Astrocyte (in vitro differentiated cells and primary cell): ENCODE measurements at regions not wholly inside any gene's neighbourhood (a gene's known extent, or its start where the extent isn't known, plus 50 kb on each side); places are given as distances from the start of the nearest gene placed in this dataset.

Experiments used
- DNase-seq: peaks from one replicate; pipeline ENCODE4 v3.0.0-alpha.2; 2010; ENCODE audit warnings: low read depth
- FAIRE-seq: peaks from 2 replicates; lab custom pipeline; 2011; peaks lifted over from hg19 to GRCh38; lab: Jason Lieb, UNC
- H2AFZ ChIP-seq: 2 replicates; pipeline ENCODE4 v1.6.0; 2012; ENCODE audit warnings: low read depth, low read length, inconsistent platforms
- H3K27ac ChIP-seq: 2 replicates; pipeline ENCODE4 v1.5.1; 2011; ENCODE audit warnings: low read depth, low read length, inconsistent platforms
- H3K27me3 ChIP-seq: 2 replicates; pipeline ENCODE4 v1.6.0; 2011; ENCODE audit warnings: low read length, inconsistent platforms; ENCODE audit not compliant: insufficient read depth
- H3K36me3 ChIP-seq: 2 replicates; pipeline ENCODE4 v1.5.1; 2011; ENCODE audit warnings: low read length, inconsistent platforms; ENCODE audit not compliant: insufficient read depth
- H3K4me1 ChIP-seq: 2 replicates; pipeline ENCODE4 v1.5.1; 2011; ENCODE audit warnings: low read length, inconsistent platforms; ENCODE audit not compliant: insufficient read depth
- H3K4me2 ChIP-seq: 2 replicates; pipeline ENCODE4 v1.6.0; 2012; ENCODE audit warnings: low read length, inconsistent platforms
- H3K4me3 ChIP-seq: 2 replicates; pipeline ENCODE4 v1.5.1; 2011; ENCODE audit warnings: low read depth, mild to moderate bottlenecking, low read length, inconsistent platforms; ENCODE audit not compliant: insufficient read depth
- H3K79me2 ChIP-seq: 2 replicates; pipeline ENCODE4 v1.6.0; 2012; ENCODE audit warnings: mild to moderate bottlenecking, low read length, inconsistent platforms; ENCODE audit not compliant: insufficient read depth
- H3K9ac ChIP-seq: 2 replicates; pipeline ENCODE4 v1.6.0; 2012; ENCODE audit warnings: mild to moderate bottlenecking, low read length, inconsistent platforms
- H3K9me3 ChIP-seq: 2 replicates; pipeline ENCODE4 v1.5.1; 2012; ENCODE audit warnings: low read depth, mild to moderate bottlenecking, low read length, inconsistent platforms; ENCODE audit not compliant: insufficient read depth
- H4K20me1 ChIP-seq: 2 replicates; pipeline ENCODE4 v1.6.0; 2012; ENCODE audit warnings: low read length, inconsistent platforms; ENCODE audit not compliant: insufficient read depth
- H3K27ac Mint-ChIP-seq: one replicate; pipeline ENCODE4 v1.8.0; 2021; ENCODE audit warnings: mild to moderate bottlenecking, mixed read lengths; ENCODE audit not compliant: unreplicated experiment
- H3K27me3 Mint-ChIP-seq: one replicate; pipeline ENCODE4 v1.8.0; 2021; ENCODE audit warnings: low read depth, mixed read lengths; ENCODE audit not compliant: unreplicated experiment
- H3K36me3 Mint-ChIP-seq: one replicate; pipeline ENCODE4 v1.8.0; 2021; ENCODE audit warnings: low read depth, mixed read lengths; ENCODE audit not compliant: unreplicated experiment
- H3K4me1 Mint-ChIP-seq: one replicate; pipeline ENCODE4 v1.8.0; 2021; ENCODE audit warnings: low read depth, mixed read lengths; ENCODE audit not compliant: unreplicated experiment
- H3K4me3 Mint-ChIP-seq: one replicate; pipeline ENCODE4 v1.8.0; 2021; ENCODE audit warnings: mild to moderate bottlenecking, moderate library complexity, mixed read lengths; ENCODE audit not compliant: unreplicated experiment
- H3K9me3 Mint-ChIP-seq: one replicate; pipeline ENCODE4 v1.8.0; 2021; ENCODE audit warnings: mild to moderate bottlenecking, mixed read lengths; ENCODE audit not compliant: unreplicated experiment
- EZH2 ChIP-seq: IDR thresholded peaks from 2 replicates; pipeline ENCODE4 v1.6.1; 2012; ENCODE audit warnings: mild to moderate bottlenecking, low read length, inconsistent platforms; ENCODE audit not compliant: insufficient read depth
- TF ChIP-seq, protein P1 (sequence below): IDR thresholded peaks from 2 replicates; pipeline ENCODE4 v1.5.1; 2011; ENCODE audit warnings: low read depth, mild to moderate bottlenecking, inconsistent platforms, low read length, moderate library complexity; ENCODE audit not compliant: insufficient read depth

- Histone ChIP-seq H3K9ac (no peak overlapping the region), H3K36me3 (no peaks in the 10 kb centered on the region), H3K27ac (no peak overlapping the region), H3K4me3 (no peak overlapping the region), H2AFZ (no peak overlapping the region), H4K20me1 (no peaks in the 10 kb centered on the region), H3K4me1 (peaks cover 9% of the 10 kb centered on the region), H3K9me3 (no peaks in the 10 kb centered on the region), H3K79me2 (no peaks in the 10 kb centered on the region), H3K4me2 (no peak overlapping the region), H3K27me3 (no peaks in the 10 kb centered on the region)
- FAIRE-seq (no peak), DNase-seq (no peak)
- Mint-ChIP-seq H3K36me3 (no peaks in the 10 kb centered on the region), H3K9me3 (no peaks in the 10 kb centered on the region), H3K27ac (no peak overlapping the region), H3K27me3 (peaks cover 3% of the 10 kb centered on the region), H3K4me1 (peaks cover 4% of the 10 kb centered on the region), H3K4me3 (no peak overlapping the region)
- TF ChIP-seq, protein P1, sequence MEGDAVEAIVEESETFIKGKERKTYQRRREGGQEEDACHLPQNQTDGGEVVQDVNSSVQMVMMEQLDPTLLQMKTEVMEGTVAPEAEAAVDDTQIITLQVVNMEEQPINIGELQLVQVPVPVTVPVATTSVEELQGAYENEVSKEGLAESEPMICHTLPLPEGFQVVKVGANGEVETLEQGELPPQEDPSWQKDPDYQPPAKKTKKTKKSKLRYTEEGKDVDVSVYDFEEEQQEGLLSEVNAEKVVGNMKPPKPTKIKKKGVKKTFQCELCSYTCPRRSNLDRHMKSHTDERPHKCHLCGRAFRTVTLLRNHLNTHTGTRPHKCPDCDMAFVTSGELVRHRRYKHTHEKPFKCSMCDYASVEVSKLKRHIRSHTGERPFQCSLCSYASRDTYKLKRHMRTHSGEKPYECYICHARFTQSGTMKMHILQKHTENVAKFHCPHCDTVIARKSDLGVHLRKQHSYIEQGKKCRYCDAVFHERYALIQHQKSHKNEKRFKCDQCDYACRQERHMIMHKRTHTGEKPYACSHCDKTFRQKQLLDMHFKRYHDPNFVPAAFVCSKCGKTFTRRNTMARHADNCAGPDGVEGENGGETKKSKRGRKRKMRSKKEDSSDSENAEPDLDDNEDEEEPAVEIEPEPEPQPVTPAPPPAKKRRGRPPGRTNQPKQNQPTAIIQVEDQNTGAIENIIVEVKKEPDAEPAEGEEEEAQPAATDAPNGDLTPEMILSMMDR: no peak
- TF ChIP-seq EZH2: no peak
These were observed 178.1 kb upstream of the ZFHX3 start for GRCh38 chr16:73225983-73226382.

GRCh38 chr16:73220836-73221235 lies 172.9 kb upstream of the ZFHX3 start:
- Histone ChIP-seq H3K79me2 (no peaks in the 10 kb centered on the region), H3K4me1 (peaks cover 1% of the 10 kb centered on the region), H3K27ac (no peak overlapping the region), H3K9me3 (no peaks in the 10 kb centered on the region), H3K9ac (no peak overlapping the region), H3K36me3 (no peaks in the 10 kb centered on the region), H3K4me2 (no peak overlapping the region), H3K4me3 (no peak overlapping the region), H3K27me3 (no peaks in the 10 kb centered on the region), H4K20me1 (no peaks in the 10 kb centered on the region), H2AFZ (no peak overlapping the region)
- H3K4me1 Mint-ChIP-seq: no peaks in the 10 kb centered on the region
- H3K27me3 Mint-ChIP-seq: no peaks in the 10 kb centered on the region
- no peak for FAIRE-seq
- H3K4me3 Mint-ChIP-seq: no peak overlapping the region
- no peak overlapping the region for H3K27ac Mint-ChIP-seq
- no peak for DNase-seq
- H3K36me3 Mint-ChIP-seq: no peaks in the 10 kb centered on the region
- no peak for TF ChIP-seq EZH2
- TF ChIP-seq, protein P1: no peak
- peaks cover 4% of the 10 kb centered on the region for H3K9me3 Mint-ChIP-seq

DNA sequence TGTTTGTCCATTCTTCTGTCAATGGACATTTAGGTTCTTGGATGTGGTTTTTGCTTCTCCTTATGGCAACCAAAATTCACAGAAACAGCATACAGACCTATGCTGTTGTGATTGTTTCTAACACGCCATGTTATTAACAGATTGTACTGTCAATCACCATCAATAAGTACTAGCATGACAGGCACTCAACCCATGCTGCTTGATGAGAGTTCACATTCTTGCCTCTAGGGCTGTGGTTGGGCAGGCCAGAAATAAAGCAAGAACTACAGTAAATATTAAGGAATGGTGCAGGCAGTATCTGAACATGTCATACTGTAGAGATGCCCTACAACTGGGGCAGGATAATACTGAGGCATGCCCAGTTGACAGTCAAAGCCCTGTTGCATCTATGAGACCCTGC lies 171.2 kb upstream of the ZFHX3 start:
- no peak overlapping the region for H3K4me3 ChIP-seq
- H3K27ac ChIP-seq: no peak overlapping the region
- Mint-ChIP-seq H3K36me3 (no peaks in the 10 kb centered on the region), H3K27ac (no peak overlapping the region), H3K9me3 (peaks cover 4% of the 10 kb centered on the region), H3K4me3 (no peak overlapping the region), H3K4me1 (peaks cover 3% of the 10 kb centered on the region), H3K27me3 (no peaks in the 10 kb centered on the region)
- FAIRE-seq (no peak), DNase-seq (no peak)
- no peaks in the 10 kb centered on the region for H3K36me3 ChIP-seq
- H3K4me1 ChIP-seq: peaks cover 15% of the 10 kb centered on the region
- no peaks in the 10 kb centered on the region for H3K9me3 ChIP-seq
- no peaks in the 10 kb centered on the region for H3K27me3 ChIP-seq
- TF ChIP-seq, protein P1: peak; percentile 7
- TF ChIP-seq EZH2: no peak
- no peak overlapping the region for H2AFZ ChIP-seq
- H3K4me2 ChIP-seq: no peak overlapping the region
- H3K9ac ChIP-seq: no peak overlapping the region
- no peaks in the 10 kb centered on the region for H3K79me2 ChIP-seq
- no peaks in the 10 kb centered on the region for H4K20me1 ChIP-seq
